HEK293T (cell line): ENCODE measurements at regions not wholly inside any gene's neighbourhood (a gene's known extent, or its start where the extent isn't known, plus 50 kb on each side); places are given as distances from the start of the nearest gene placed in this dataset.

Experiments used
- ARNT ChIP-seq: fragments of 450-650 bp; IDR thresholded peaks from 2 replicates; pipeline ENCODE4 v1.6.1; 2017; ENCODE audit warnings: mild to moderate bottlenecking
- BHLHE40 ChIP-seq: fragments of 450-650 bp; IDR thresholded peaks from 2 replicates; pipeline ENCODE4 v1.6.1; 2016; ENCODE audit warnings: mild to moderate bottlenecking, moderate library complexity, borderline replicate concordance
- CTBP1 ChIP-seq: fragments of 450-650 bp; IDR thresholded peaks from 2 replicates; pipeline ENCODE4 v1.6.1; 2016; ENCODE audit warnings: borderline replicate concordance
- ELF4 ChIP-seq: fragments of 450-650 bp; IDR thresholded peaks from 2 replicates; pipeline ENCODE4 v1.6.1; 2017; ENCODE audit warnings: antibody characterized with exemption
- FOXA1 ChIP-seq: fragments of 450-650 bp; IDR thresholded peaks from 2 replicates; pipeline ENCODE4 v1.6.1; 2016; ENCODE audit warnings: mild to moderate bottlenecking
- FOXK2 ChIP-seq: fragments of 450-650 bp; IDR thresholded peaks from 2 replicates; pipeline ENCODE4 v1.6.1; 2016; ENCODE audit warnings: mild to moderate bottlenecking
- FOXM1 ChIP-seq: fragments of 450-650 bp; IDR thresholded peaks from 2 replicates; pipeline ENCODE4 v1.6.1; 2017; ENCODE audit warnings: mild to moderate bottlenecking, borderline replicate concordance
- LEF1 ChIP-seq: fragments of 450-650 bp; IDR thresholded peaks from 2 replicates; pipeline ENCODE4 v1.6.1; 2017; ENCODE audit warnings: mild to moderate bottlenecking, borderline replicate concordance
- SP1 ChIP-seq: fragments of 450-650 bp; IDR thresholded peaks from 2 replicates; pipeline ENCODE4 v1.6.1; 2017
- SUZ12 ChIP-seq: fragments of 450-650 bp; IDR thresholded peaks from 2 replicates; pipeline ENCODE4 v1.6.1; 2016; ENCODE audit warnings: mild to moderate bottlenecking
- TARDBP ChIP-seq: fragments of 450-650 bp; IDR thresholded peaks from 2 replicates; pipeline ENCODE4 v1.6.1; 2016

GRCh38 chr17:77875881-77876509 lies 82.5 kb upstream of the TNRC6C start:
- TF ChIP-seq CTBP1 (no peak), SP1 (no peak), SUZ12 (no peak), FOXK2 (no peak), BHLHE40 (no peak), FOXM1 (no peak), ARNT (no peak), FOXA1 (no peak), TARDBP (no peak), ELF4 (no peak), LEF1 (no peak)
